Astrocyte of the spinal cord (primary cell): ENCODE measurements at regions not wholly inside any gene's neighbourhood (a gene's known extent, or its start where the extent isn't known, plus 50 kb on each side); places are given as distances from the start of the nearest gene placed in this dataset.

Experiments
- DNase-seq: peaks from one replicate; pipeline ENCODE4 v3.0.0; 2011; ENCODE audit warnings: low read depth, low spot score
- H3K4me3 ChIP-seq: 2 replicates; pipeline ENCODE4 v1.5.1; 2011; ENCODE audit warnings: low read depth, mild to moderate bottlenecking, low read length, moderate library complexity
- in situ Hi-C: cut with HindIII; loops from 2 replicates; pipeline ENCODE4 v1.10.0; 2017; ENCODE audit warnings: low sequenced_read_pairs
- TF ChIP-seq, protein P1 (sequence below): IDR thresholded peaks from 2 replicates; pipeline ENCODE4 v1.5.1; 2012; ENCODE audit warnings: low read depth, mild to moderate bottlenecking, low read length, inconsistent platforms

- no peak for DNase-seq
- no peak overlapping the region for H3K4me3 ChIP-seq
- in situ Hi-C loops = no loop called here
- TF ChIP-seq, protein P1, sequence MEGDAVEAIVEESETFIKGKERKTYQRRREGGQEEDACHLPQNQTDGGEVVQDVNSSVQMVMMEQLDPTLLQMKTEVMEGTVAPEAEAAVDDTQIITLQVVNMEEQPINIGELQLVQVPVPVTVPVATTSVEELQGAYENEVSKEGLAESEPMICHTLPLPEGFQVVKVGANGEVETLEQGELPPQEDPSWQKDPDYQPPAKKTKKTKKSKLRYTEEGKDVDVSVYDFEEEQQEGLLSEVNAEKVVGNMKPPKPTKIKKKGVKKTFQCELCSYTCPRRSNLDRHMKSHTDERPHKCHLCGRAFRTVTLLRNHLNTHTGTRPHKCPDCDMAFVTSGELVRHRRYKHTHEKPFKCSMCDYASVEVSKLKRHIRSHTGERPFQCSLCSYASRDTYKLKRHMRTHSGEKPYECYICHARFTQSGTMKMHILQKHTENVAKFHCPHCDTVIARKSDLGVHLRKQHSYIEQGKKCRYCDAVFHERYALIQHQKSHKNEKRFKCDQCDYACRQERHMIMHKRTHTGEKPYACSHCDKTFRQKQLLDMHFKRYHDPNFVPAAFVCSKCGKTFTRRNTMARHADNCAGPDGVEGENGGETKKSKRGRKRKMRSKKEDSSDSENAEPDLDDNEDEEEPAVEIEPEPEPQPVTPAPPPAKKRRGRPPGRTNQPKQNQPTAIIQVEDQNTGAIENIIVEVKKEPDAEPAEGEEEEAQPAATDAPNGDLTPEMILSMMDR = no peak
These were observed 69.0 kb upstream of the AKAP12 start for GRCh38 chr6:151170622-151171246.

DNA sequence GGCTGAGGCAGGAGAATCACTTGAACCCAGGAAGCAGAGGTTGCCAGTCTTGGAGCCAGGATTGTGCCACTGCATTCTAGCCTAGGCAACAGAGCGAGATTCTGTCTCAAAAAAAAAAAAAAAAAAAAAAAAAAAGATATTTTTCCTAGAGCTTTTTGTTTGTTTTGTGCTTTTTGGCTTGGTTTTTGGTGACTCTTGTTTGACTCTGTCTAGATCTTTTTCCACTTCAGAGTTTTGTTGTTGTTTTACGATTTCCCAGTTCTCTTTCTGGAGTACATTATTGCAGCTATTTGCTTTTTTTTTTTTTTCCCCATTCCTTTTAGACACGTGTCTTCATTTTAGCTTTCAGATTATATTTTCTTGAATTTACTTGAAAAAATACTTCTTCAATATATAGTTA is 67.0 kb upstream of the AKAP12 start:
- DNase-seq = no peak

GRCh38 chr6:151175662-151176445 is 63.9 kb upstream of the AKAP12 start:
- H3K4me3 ChIP-seq = no peak overlapping the region
- TF ChIP-seq, protein P1 = no peak
- in situ Hi-C loops = no loop called here
- no peak for DNase-seq

More for the DNA sequence above, 67.0 kb upstream of the AKAP12 start:
- in situ Hi-C loops = no loop called here
- H3K4me3 ChIP-seq = no peak overlapping the region
- TF ChIP-seq, protein P1 = no peak

DNA sequence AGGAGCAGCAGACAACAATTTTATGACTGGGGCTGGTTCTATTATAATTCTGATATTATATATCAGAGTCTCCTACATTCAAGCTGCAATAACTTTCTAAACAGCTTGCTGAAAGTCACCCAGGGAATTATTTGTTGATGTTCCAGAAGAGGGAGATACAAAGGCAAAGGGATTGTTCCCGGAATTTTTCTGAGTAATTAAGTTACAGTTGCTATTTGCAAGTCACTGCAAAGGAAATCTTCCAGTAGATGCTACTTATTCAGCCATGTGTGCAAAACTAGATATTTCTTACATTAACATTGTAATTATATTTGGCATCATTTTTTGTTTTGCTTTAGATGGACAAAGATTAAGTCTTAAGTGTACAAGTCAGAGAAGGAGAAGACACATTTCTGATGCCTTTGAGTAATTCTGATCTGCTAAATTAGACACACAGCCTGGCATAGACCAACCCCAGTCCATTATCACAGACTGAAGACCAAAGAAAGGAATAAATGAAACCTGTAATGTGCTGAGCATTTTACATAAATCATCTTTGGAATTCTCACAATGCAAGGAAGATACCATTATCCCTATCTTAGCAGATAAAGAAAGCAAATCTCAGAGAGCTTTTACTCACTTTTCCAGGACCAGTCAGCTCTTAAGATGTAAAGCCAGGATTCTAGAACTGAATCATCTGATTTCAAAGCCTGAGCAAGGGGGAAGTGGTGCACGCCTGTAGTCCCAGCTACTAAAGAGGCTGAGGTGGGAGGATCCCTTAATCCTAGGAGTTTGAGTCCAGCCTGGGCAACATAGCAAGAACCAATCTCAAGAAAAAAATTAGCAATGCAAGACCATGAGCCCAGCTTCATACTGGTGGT is 62.6 kb upstream of the AKAP12 start:
- TF ChIP-seq, protein P1 = no peak
- in situ Hi-C loops = no loop called here
- no peak overlapping the region for H3K4me3 ChIP-seq
- no peak for DNase-seq

- TF ChIP-seq, protein P1 = no peak
- in situ Hi-C loops = no loop called here
- DNase-seq = no peak
- no peak overlapping the region for H3K4me3 ChIP-seq
These were observed 61.4 kb upstream of the AKAP12 start for GRCh38 chr6:151178373-151178772.

DNA sequence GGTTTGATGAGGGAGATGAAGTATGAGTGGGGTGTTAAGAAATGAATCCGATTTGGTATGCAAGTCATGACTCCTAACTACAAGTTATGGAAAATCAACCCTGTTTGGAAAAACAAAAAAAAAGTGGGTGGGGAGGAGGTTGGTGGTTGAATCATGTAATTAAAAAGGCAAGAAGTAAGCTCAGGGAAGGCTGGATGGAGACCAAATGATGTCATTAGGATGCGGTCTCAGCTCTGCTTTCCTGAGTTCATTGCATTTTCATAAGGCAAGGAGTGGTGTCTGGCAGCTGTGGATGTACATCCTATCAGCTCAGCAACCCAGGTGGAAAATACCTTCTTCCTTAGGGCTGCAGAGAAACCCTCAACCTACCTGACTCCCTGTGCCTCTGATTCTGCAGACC is 60.4 kb upstream of the AKAP12 start:
- in situ Hi-C loops = no loop called here
- DNase-seq = peak; percentile 85

More for the DNA sequence above, 60.4 kb upstream of the AKAP12 start:
- TF ChIP-seq, protein P1 = no peak
- H3K4me3 ChIP-seq = no peak overlapping the region
